IPS-11a (cell line): ENCODE measurements at regions not wholly inside any gene's neighbourhood (a gene's known extent, or its start where the extent isn't known, plus 50 kb on each side); places are given as distances from the start of the nearest gene placed in this dataset.
A peak's percentile ranks its signal among the peaks of the same experiment; 100 is the strongest.
"Not testable (repeated sequence)": the region's sequence is repeated elsewhere in the genome, so short reads cannot be mapped to it uniquely, and the experiment has no call there.

Experiments
- H3K4me3 ChIP-seq: one replicate; pipeline ENCODE4 v1.5.1; 2013; ENCODE audit warnings: low read depth, low read length, control low read depth

DNA sequence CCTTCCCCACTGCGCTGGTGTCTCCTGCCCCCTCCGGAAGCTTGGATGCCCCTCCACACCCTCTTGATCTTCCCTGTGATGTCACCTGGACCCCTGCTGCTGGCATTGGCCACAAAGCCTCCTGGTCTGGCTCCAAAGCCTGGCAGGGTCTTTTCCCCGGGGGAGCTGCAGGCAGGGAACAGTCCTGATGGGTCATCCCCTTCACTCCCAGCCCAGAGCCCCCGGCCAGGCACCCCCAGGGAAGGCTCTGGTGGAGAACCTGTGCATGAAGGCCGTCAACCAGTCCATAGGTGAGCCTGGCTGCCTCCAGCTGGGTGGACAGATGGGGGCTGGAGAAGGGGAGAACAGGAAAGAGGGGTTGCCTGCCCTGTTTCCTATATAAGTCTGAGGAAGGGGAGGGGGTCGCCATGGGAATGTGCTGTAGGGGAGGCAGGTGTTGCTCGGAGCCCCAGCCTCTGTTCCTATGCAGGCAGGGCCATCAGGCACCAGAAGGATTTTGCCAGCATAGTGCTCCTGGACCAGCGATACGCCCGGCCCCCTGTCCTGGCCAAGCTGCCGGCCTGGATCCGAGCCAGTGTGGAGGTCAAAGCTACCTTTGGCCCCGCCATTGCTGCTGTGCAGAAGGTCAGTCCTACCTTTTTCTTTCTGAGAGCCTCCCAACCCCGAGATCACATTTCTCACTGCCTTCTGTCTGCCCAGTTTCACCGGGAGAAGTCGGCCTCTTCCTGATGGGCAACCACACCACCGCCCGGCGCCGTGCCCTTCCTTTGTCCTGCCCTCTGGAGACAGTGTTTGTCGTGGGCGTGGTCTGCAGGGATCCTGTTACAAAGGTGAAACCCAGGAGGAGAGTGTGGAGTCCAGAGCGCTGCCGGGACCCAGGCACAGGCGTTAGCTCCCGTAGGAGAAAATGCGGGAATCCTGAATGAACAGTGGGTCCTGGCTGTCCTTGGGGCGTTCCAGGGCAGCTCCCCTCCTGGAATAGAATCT is 104.5 kb upstream of the PZP start:
- not testable (repeated sequence) for H3K4me3 ChIP-seq

DNA sequence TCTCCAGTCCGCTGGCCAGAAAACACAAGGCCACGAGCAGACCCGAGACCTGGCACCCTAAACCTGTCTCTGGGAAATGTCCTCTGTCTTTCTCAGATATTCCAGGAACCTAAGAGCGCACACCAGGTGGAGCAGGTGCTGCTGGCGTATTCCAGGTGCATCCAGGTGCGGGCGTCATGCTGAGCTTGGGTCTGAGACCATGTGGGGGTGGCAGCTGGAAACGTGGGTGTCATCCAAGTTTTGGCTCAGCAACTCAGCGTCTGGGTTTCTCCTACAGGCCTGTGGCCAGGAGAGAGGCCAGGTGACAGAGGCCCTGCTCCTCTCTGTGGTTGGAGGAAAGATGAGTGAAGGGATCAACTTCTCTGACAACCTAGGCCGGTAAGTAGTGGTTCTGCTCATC is 103.3 kb upstream of the PZP start:
- not testable (repeated sequence) for H3K4me3 ChIP-seq

DNA sequence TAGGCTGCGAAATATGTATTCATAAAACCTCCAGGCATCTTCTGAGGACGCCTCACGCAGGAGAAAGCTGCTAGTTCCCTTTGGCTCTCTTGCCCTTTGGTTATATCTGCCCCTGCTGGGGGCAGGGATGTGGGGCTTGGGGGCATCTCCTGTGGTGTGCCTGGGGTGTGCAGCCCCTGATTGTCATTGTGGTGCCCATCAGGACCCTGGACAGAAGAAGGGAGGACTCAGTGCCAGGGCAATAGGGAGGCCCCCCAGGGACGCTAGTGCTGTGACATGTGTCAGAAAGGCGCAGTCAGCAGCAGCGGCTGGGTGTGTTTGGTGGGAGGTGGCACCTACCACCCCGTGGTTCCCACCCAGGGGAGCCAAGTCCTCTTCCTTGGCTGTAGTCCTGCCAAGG is 102.5 kb upstream of the PZP start:
- not testable (repeated sequence) for H3K4me3 ChIP-seq

DNA sequence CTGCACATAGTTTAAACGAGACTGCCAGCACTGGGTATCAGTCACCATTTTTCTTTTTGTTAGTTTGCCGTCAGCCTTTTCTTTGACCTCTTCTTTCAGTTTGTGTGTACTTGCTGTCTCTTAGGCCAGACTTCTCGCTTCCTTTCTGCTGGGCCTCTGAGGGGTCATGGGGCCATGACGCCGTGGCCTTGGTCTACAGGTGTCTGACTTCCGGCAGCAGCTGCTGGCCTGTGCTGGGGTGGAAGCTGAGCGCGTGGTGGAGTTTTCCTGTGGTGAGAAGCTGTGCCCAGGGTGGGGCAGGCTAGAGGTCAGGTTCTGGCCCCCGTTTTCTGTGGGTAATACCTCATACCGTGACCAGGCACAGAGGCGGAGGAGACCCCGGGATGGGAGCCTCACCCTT is 101.6 kb upstream of the PZP start:
- not testable (repeated sequence) for H3K4me3 ChIP-seq

DNA sequence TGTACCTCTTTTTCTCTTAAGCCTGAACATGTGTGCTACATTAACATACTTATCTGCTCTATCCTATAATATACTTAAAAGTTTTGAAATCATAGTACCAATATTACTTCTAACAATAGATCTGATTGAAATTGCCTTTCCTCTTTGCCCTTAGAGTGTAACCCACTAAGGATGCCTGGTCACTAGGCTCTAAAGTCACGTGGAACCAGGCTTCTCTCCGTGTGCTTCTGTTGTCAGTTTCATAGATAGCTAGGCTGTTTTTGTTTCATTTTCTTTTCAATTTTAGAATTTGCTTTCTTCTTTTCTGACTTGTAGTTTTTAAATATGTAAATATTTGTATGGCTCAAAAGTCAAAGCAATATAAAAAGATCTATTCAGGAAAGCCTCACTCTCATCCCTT is 100.5 kb upstream of the PZP start:
- not testable (repeated sequence) for H3K4me3 ChIP-seq

DNA sequence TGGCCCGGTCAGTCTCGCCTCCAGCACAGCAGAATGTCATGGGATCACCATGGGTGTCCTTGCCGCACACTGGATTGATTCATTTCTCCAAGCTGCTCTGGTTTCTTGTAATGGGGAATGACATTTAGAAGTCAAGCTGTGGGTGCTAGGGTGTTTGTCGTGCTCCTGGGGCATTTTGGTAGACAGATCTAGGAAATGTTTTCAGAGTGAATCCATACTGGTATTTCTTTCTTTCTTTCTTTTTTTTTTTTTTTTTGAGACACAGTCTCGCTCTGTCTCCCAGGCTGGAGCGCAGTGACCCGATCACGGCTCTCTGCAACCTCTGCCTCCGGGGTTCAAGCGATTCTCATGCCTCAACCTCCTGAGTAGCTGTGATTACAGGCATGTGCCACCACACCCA is 100.0 kb upstream of the PZP start:
- not testable (repeated sequence) for H3K4me3 ChIP-seq

DNA sequence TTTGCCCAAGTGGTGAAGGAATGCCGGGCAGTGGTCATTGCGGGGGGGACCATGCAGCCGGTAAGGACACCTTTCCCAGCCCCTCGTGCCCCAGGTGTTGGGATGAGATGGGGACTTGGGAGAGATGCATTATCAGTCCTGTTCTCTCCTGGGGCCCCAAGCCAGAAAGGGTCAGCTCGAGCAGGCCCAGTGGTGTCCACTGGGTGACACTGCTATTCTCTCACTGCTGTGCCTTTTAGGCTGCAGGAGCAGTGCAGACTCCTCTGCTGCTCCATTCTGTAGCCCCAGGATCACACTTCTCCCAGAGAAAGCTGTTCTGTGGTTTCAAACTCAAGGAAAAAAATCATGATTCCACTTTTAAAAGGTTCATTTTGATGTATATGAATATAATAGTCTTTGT is 99.1 kb upstream of the PZP start:
- H3K4me3 ChIP-seq, result not testable (repeated sequence)

DNA sequence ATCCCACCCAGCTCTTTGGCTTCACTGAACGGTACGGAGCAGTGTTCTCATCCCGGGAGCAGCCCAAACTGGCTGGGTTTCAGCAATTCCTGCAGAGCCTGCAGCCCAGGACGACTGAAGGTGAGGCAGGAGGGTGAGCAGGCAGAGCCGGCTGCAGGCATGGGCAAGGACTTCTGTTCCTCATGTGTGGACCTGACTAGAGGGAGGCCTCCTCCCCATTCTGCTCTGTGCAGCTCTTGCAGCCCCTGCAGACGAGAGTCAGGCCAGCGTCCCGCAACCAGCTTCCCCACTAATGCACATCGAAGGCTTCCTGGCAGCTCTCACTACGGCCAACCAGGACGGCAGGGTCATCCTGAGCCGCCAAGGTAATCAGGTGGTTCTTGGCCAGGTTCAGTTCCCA is 97.8 kb upstream of the PZP start:
- H3K4me3 ChIP-seq, result not testable (repeated sequence)

DNA sequence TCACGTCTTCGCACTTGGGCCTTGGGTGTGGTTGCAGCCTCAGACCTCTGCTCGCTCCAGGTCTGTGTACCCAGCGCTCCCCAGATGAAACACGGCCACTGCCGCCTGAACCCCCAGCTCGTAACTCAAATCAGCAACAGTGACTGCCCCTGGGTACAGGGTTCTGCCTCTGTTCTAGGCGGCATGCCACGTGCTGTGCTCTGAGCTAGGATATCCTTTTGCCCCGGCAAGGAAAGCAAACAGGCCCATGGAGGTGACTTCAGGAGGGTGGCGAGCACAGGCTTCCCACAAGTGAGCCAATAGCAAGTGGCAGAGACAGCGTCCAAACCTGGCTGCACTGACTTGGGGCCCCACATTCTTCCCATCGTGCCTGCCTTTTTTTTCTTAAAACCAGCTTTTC is 96.3 kb upstream of the PZP start:
- H3K4me3 ChIP-seq, result not testable (repeated sequence)

DNA sequence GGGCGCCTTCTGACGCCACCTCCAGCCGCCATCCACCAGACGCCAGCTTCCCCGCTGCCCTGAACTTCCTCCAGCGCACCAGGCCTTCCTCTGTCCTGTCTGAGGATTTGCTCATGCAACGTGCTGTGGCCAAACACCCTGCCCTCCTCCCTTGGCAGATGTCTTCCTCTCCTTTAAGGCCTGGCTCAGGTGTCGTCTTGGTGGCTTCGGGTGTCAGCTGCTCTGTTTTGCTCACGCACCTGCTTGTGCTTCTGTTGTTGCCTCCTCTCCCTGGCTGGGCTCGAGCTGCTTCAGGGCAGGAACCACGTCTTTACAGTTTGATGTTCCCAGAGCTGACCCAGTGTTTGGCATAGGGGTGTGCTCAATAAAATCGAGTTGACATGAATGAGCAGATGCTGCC is 87.7 kb upstream of the PZP start:
- not testable (repeated sequence) for H3K4me3 ChIP-seq

DNA sequence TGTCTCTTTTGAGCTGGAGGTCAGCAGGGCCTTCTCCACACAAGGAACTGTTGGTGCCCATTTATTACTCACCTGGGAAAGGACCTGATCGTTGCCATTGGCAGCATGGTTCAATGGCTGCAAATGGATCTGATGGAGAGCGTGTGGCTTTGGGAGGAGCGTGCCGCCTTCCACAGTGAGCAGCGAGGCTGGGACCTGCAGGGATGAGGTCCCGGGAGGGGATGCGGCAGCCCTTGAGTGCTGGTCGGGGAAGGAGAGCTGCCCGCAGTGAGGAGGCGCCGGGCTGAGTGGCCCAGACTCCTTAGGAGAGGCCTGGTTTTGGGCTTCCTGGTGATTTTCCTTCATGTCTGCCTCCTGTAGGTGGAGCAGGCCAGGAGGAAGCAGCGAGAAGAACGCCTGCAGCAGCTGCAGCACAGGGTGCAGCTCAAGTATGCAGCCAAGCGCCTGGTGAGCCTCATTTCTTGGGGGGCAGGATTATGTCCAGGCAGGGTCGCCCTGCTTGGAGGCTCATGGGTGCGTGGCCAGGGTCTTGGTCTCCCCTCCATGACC is 86.0 kb upstream of the PZP start:
- not testable (repeated sequence) for H3K4me3 ChIP-seq

DNA sequence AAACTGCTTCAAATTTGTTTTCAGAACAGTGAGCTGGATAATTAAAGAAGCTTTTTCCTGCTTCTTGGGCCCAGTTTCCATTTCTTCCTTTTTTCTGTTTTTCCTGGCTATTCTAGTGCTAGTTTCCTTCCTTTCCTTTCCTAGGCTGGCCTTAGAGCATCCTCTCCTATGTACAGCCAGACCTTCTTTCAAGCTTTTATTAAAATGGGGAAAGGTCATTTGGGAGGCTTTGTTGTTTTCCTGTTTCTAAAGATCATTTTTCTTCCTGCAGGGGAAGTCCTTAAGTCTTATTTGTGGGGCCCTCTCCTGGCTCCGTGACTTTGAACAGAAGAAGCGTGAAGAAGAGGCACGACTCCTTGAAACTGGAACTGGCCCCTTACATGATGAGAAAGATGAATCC is 85.2 kb upstream of the PZP start:
- not testable (repeated sequence) for H3K4me3 ChIP-seq

DNA sequence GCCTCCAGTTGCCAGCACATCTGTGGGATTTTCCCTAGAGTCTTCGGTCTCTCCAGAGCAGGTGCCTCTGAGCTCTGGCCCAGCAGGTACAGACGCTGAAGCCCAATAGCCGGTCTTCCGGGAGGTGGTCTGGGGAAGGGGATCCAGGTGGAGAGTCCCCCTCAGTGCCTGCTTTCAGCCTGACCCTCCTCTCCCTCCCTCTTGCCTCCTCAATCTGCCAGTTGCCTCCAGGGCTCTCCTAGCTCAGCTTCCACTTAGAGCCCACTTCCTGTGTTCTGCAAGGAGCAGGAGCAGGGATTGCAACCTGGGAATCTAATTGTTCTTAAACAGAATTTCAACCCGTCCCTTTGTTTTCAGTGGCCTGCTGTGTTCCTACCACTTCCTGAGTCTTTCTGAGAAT is 81.8 kb upstream of the PZP start:
- not testable (repeated sequence) for H3K4me3 ChIP-seq

DNA sequence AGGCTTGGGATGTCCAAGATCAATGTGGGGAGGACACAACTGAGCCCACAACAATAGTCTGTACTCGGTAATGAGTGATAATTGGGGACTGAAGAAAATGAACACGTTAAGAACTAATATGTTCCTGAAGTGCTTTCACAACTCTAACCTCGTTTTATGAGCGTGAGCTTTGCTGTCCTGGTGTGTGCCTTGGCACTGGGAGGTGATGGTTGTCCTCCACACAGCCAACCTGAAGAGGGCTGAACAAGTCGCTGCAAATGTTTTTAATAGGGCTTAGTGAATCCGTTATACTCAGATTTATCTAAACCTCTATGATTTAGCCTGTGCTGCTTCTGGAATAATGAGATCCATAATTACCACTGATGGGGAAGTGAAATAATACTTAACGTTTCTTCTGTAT is 76.5 kb upstream of the PZP start:
- not testable (repeated sequence) for H3K4me3 ChIP-seq

DNA sequence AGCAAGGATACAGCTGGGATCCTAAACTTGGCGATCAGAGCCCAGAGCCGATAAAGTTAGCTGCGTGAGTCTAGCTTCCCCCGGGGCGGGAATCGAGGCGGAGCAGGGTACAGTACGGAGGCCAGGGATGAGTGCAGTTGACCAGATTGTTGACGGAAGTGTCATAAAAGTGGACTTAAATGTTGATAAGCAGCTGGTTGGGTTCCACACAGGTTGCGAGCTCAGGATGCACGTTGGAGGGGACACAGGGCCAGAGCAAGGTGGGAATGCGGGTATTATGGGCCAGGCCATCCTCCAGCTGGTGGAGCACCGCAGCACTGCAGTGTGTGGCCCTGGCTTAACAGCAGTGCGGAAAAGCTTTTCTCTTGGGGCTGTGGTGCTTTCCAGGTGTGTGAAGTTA is 76.0 kb upstream of the PZP start:
- peak overlapping the region; percentile 65 for H3K4me3 ChIP-seq

DNA sequence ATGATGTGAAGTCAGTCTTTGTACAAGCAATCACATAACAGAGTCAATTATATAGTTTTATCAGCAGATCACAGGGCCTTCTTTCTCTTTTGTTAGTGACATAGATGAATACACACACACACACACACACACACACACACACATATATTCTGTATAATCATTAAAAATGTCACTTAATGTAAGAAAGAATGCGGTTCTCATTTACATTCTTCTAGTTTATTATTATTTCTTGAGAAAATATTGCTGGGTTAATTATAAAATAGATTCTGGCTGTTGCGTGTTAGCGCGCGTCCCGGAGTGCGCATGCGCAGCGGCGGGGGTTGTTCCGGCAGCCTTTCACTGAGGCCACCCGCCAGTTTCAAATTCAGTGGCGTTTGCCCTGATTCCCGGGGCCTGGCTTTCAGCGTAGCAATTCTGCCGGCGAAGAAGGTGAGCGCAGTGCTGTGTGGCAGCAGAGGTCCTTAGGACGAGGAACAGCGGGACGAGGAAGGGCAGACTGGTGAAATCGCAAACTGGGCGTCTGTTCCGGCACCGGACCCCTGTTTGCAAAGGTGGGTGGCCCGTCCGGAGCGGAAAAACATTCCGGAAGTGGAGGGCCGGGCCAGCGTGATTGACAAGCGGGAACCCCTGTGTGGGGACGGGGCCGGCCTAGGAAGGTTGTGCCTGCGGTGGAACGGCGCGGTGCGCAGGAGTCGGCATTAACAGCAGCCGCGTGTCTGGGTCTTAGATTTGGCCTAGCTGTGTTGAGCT is 75.3 kb upstream of the PZP start:
- peak overlapping the region; percentile 65 for H3K4me3 ChIP-seq

DNA sequence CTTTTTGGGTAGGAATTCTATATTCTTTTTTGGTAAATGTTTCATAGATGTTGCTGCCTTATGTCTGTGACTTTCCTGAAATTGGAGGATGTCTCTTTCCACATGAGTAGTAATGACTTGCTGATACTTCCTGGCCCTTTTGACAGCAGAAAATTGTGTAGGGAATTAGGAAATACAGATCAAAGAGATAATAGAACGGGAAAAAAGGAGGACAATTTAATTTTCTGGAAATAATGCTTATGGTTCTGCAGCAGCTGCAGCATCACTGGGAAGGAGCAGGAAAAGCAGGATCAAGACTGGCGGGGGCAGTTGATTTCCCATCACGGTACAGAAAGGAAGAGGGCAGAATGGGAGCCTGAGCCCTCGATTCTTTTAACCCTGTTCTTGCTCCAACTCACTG is 68.8 kb upstream of the PZP start:
- no peak overlapping the region for H3K4me3 ChIP-seq

DNA sequence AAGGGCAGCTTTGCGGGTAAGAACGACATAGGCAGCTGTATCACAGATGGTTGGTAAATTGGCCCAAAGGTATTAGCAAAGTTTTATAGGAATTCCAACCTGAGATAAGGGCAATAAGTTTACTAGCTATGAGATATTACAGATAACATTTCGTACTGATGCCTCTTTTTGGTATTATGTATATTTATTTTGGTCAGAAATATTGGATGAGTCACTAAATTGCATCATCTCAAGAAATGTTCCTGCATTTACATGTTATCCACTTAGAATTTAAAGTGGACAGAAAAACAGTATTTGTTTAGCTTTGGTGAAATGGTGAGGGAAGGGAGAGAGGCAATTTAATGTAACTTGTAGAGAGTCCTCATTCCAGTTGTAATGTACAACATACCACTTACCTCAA is 65.1 kb upstream of the PZP start:
- H3K4me3 ChIP-seq, result no peak overlapping the region

DNA sequence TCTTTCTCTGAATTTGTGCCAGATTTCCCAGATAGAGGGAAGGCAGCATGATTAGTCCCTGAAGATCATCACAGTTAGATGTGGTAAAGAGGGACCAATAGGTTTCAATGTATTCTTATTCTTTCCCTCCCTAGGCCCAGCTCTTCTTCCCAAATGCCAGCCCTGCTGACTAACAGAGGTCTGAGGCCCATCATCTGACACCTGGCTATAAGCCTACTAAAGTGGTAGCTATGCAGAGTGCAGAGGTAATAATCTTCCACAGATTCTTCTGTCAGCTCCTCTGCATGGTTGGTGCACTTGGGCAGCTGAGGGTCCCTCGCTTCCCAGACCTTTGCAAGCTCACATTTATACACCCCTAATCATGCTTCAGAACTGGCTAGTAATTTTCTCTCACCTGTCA is 63.7 kb upstream of the PZP start:
- no peak overlapping the region for H3K4me3 ChIP-seq

DNA sequence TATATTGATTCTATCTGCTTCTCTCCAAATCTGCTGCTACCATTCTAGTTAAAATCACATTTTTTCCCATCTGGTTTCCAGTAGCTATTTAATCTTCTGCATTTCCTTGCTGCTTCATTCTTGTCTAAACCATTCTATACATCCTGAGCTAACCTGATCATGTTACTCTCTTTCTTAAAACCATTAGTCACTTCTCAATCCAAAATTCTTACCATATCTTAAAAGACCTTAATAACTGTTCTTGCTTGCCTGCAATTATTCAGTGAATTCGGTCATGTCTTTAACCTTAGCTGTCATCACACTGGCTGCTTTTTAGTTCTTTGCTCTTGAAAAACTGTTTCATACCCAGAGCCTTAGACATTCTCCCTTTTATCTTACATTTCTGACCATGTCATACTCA is 56.4 kb upstream of the PZP start:
- H3K4me3 ChIP-seq, result no peak overlapping the region

DNA sequence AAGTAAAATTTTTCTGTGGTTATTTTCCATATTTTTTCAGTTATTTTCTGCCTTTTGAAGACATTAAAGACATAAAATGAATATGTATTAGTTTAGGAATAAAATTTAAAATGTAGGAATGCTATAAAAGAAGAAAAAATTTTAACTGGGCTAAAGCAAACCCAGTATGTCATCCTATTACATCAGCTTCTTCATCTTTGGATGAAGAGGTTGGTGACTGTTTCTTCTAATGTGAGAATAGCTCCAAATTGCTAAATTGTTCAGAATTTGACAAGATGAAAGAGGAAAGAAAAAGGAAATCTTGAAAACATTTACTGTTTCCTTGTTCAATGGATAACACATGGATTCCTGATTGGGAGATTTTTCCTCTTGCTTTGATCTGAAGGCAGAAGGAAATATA is 52.7 kb upstream of the PZP start:
- H3K4me3 ChIP-seq, result no peak overlapping the region

DNA sequence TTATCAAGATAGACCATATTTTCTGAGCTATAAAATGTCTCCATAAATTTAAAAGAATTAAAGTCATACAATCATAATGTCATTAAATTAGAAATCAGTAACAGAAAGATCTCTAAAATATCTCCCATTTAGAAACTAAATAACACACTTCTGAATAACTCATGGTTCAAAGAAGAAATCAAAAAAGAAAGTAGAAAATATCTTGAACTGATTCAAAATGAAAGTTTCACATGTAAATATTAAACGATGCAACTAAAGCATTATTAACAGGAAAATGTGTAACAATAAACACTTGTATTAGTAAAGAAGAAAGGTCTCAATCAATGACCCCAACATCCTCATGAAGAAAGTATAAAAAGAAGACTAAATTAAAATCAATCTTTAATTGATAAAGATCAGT is 50.5 kb upstream of the PZP start:
- no peak overlapping the region for H3K4me3 ChIP-seq
